IMR-90 (cell line): ENCODE measurements at regions not wholly inside any gene's neighbourhood (a gene's known extent, or its start where the extent isn't known, plus 50 kb on each side); places are given as distances from the start of the nearest gene placed in this dataset.

Experiments used
- ATAC-seq: fragments of 200-7000 bp; cut with Tn5 transposase; 2 replicates; pipeline ENCODE4 v1.9.1; 2020; ENCODE audit warnings: low read depth, mild to moderate bottlenecking, moderate library complexity
- BruUV-seq: library from RNA; stranded (reverse); fragments of 400-500 nt; replicated peaks from 2 replicates; lab custom pipeline; 2021; lab: Mats Ljungman, UMichigan
- CTCF ChIA-PET: fragments of 300-600 bp; formaldehyde crosslinking; extraction: SDS; loops from one replicate; lab custom pipeline; 2021; ENCODE audit warnings: antibody characterized with exemption; lab: Yijun Ruan, JAX
- POLR2A ChIA-PET: fragments of 300-600 bp; sonication (Branson Sonifier 250); formaldehyde crosslinking; loops from one replicate; lab custom pipeline; 2022; ENCODE audit warnings: antibody characterized with exemption; ENCODE audit not compliant: unreplicated experiment; lab: Charles Lee
- DNase-seq: peaks from one replicate; pipeline ENCODE4 v3.0.0; 2013
- H2AFZ ChIP-seq: replicated peaks from 2 replicates; pipeline ENCODE3; 2013; ENCODE audit warnings: low read length, mild to moderate bottlenecking; ENCODE audit not compliant: poor library complexity
- H2AK5ac ChIP-seq: 2 replicates; pipeline ENCODE4 v1.6.1; 2013; ENCODE audit warnings: low read depth, low read length, inconsistent platforms
- H2AK9ac ChIP-seq: replicated peaks from 2 replicates; pipeline ENCODE3; 2013; ENCODE audit warnings: mild to moderate bottlenecking, low read depth, low read length, moderate library complexity; ENCODE audit not compliant: poor library complexity
- H2BK120ac ChIP-seq: 2 replicates; pipeline ENCODE4 v1.6.1; 2013; ENCODE audit warnings: low read depth, low read length, inconsistent platforms
- H2BK15ac ChIP-seq: 3 replicates; pipeline ENCODE4 v1.6.1; 2013; ENCODE audit warnings: low read depth, low read length, inconsistent platforms
- H2BK20ac ChIP-seq: 2 replicates; pipeline ENCODE4 v1.6.1; 2013; ENCODE audit warnings: low read depth, mild to moderate bottlenecking, inconsistent platforms, low read length, moderate library complexity
- H2BK5ac ChIP-seq: 2 replicates; pipeline ENCODE4 v1.6.1; 2013; ENCODE audit warnings: mild to moderate bottlenecking, low read depth, low read length, inconsistent platforms; ENCODE audit not compliant: poor library complexity, severe bottlenecking
- H3K14ac ChIP-seq: replicated peaks from 2 replicates; pipeline ENCODE4 v1.6.1; 2013; ENCODE audit warnings: low read depth, low read length, inconsistent platforms
- H3K18ac ChIP-seq: 2 replicates; pipeline ENCODE4 v1.6.1; 2013; ENCODE audit warnings: low read depth, low read length, control low read depth
- H3K23ac ChIP-seq: 2 replicates; pipeline ENCODE4 v1.6.1; 2013; ENCODE audit warnings: low read depth, low read length, inconsistent platforms
- H3K27ac ChIP-seq: 2 replicates; pipeline ENCODE4 v1.5.1; 2013; ENCODE audit warnings: mild to moderate bottlenecking, control low read depth, low read length; ENCODE audit not compliant: insufficient read depth
- H3K27me3 ChIP-seq: 2 replicates; pipeline ENCODE4 v1.6.1; 2013; ENCODE audit warnings: low read length; ENCODE audit not compliant: control insufficient read depth, insufficient read depth
- H3K36me3 ChIP-seq: 2 replicates; pipeline ENCODE4 v1.6.1; 2013; ENCODE audit warnings: low read length, mixed read lengths; ENCODE audit not compliant: control insufficient read depth, insufficient read depth
- H3K4ac ChIP-seq: 2 replicates; pipeline ENCODE4 v1.6.1; 2013; ENCODE audit warnings: low read depth, low read length, inconsistent platforms
- H3K4me1 ChIP-seq: 2 replicates; pipeline ENCODE4 v1.6.1; 2013; ENCODE audit warnings: low read length, mixed read lengths; ENCODE audit not compliant: control insufficient read depth, insufficient read depth
- H3K4me2 ChIP-seq: 2 replicates; pipeline ENCODE4 v1.6.1; 2013; ENCODE audit warnings: low read depth, mild to moderate bottlenecking, control low read depth, low read length, moderate library complexity
- H3K4me3 ChIP-seq: 2 replicates; pipeline ENCODE4 v1.5.1; 2013; ENCODE audit warnings: low read depth, mild to moderate bottlenecking, control low read depth, low read length, moderate library complexity; ENCODE audit not compliant: insufficient read depth
- H3K56ac ChIP-seq: 2 replicates; pipeline ENCODE4 v1.6.1; 2013; ENCODE audit warnings: low read length, inconsistent platforms; ENCODE audit not compliant: insufficient read depth; ENCODE audit errors: extremely low read depth
- H3K79me1 ChIP-seq, 2 experiments: 2 replicates each; pipeline ENCODE4 v1.6.1; 2013; ENCODE audit warnings: low read length in 2 of 2, inconsistent platforms in 1 of 2, low read depth in 1 of 2
- H3K9ac ChIP-seq: 2 replicates; pipeline ENCODE4 v1.6.1; 2013; ENCODE audit warnings: low read depth, low read length, control low read depth
- H3K9me1 ChIP-seq: 2 replicates; pipeline ENCODE4 v1.6.1; 2013; ENCODE audit warnings: low read length, inconsistent platforms; ENCODE audit not compliant: insufficient read depth
- H3K9me3 ChIP-seq: 2 replicates; pipeline ENCODE4 v1.6.1; 2013; ENCODE audit warnings: low read length; ENCODE audit not compliant: control insufficient read depth, insufficient read depth
- H4K20me1 ChIP-seq: 2 replicates; pipeline ENCODE4 v1.6.1; 2013; ENCODE audit warnings: low read length, inconsistent platforms; ENCODE audit not compliant: insufficient read depth
- H4K5ac ChIP-seq: 2 replicates; pipeline ENCODE4 v1.6.1; 2013; ENCODE audit warnings: mild to moderate bottlenecking, low read depth, low read length, control low read depth
- H4K8ac ChIP-seq, 2 experiments: 2 replicates each; pipeline ENCODE4 v1.6.1; 2013; ENCODE audit warnings: low read depth in 2 of 2, low read length in 2 of 2, control low read depth in 1 of 2, inconsistent platforms in 1 of 2
- H4K91ac ChIP-seq: 2 replicates; pipeline ENCODE4 v1.6.1; 2013; ENCODE audit warnings: low read depth, low read length, inconsistent platforms; ENCODE audit not compliant: insufficient read depth
- BHLHE40 ChIP-seq: fragments of 150-350 bp; IDR thresholded peaks from 2 replicates; pipeline ENCODE4 v1.6.1; 2016; ENCODE audit warnings: mild to moderate bottlenecking, low read depth, low read length
- CEBPB ChIP-seq: IDR thresholded peaks from 2 replicates; pipeline ENCODE4 v1.6.1; 2012; ENCODE audit warnings: low read depth, low read length, improper control_type of control experiment
- CHD1 ChIP-seq: IDR thresholded peaks from 2 replicates; pipeline ENCODE4 v1.6.1; 2012; ENCODE audit warnings: low read depth, low read length, improper control_type of control experiment
- CTCF ChIP-seq: conservative IDR thresholded peaks from 2 replicates; pipeline ENCODE4 v1.5.1; 2012; ENCODE audit warnings: mild to moderate bottlenecking, low read depth, low read length, improper control_type of control experiment
- ELK1 ChIP-seq: fragments of 150-350 bp; IDR thresholded peaks from 2 replicates; pipeline ENCODE4 v1.6.1; 2016; ENCODE audit warnings: low read depth, mild to moderate bottlenecking, low read length, moderate library complexity, borderline replicate concordance
- FOS ChIP-seq: fragments of 150-350 bp; IDR thresholded peaks from 2 replicates; pipeline ENCODE4 v1.6.1; 2016; ENCODE audit warnings: low read depth, low read length
- MAFK ChIP-seq: IDR thresholded peaks from 2 replicates; pipeline ENCODE4 v1.6.1; 2012; ENCODE audit warnings: low read depth, low read length, improper control_type of control experiment
- MAZ ChIP-seq: IDR thresholded peaks from 2 replicates; pipeline ENCODE4 v1.6.1; 2012; ENCODE audit warnings: low read depth, mild to moderate bottlenecking, low read length, improper control_type of control experiment, moderate library complexity, borderline replicate concordance
- MXI1 ChIP-seq: IDR thresholded peaks from 2 replicates; pipeline ENCODE4 v1.6.1; 2012; ENCODE audit warnings: low read depth, mild to moderate bottlenecking, low read length, moderate library complexity, borderline replicate concordance
- NFE2L2 ChIP-seq: fragments of 150-350 bp; IDR thresholded peaks from 2 replicates; pipeline ENCODE4 v1.6.1; 2016; ENCODE audit warnings: low read depth, mild to moderate bottlenecking, low read length
- POLR2A ChIP-seq: IDR thresholded peaks from 2 replicates; pipeline ENCODE4 v1.6.1; 2012; ENCODE audit warnings: mild to moderate bottlenecking, low read depth, low read length
- RAD21 ChIP-seq: IDR thresholded peaks from 2 replicates; pipeline ENCODE4 v1.6.1; 2012; ENCODE audit warnings: low read length, improper control_type of control experiment
- RCOR1 ChIP-seq: IDR thresholded peaks from 2 replicates; pipeline ENCODE4 v1.6.1; 2012; ENCODE audit warnings: mild to moderate bottlenecking, low read length, improper control_type of control experiment; ENCODE audit not compliant: insufficient replicate concordance
- RFX5 ChIP-seq: IDR thresholded peaks from 2 replicates; pipeline ENCODE4 v1.8.0; 2012; ENCODE audit warnings: low read depth, mild to moderate bottlenecking, low read length, moderate library complexity
- SMC3 ChIP-seq: fragments of 150-350 bp; IDR thresholded peaks from 2 replicates; pipeline ENCODE4 v1.6.1; 2016; ENCODE audit warnings: low read depth, mild to moderate bottlenecking, antibody characterized with exemption, low read length, moderate library complexity
- USF2 ChIP-seq: fragments of 150-350 bp; IDR thresholded peaks from 2 replicates; pipeline ENCODE4 v1.6.1; 2017; ENCODE audit warnings: mild to moderate bottlenecking, antibody characterized with exemption, low read length, low read depth
- WGBS, 2 experiments: methylation state at CpG; one replicate each; pipeline versions ENCODE4 v1.1.5 to v1.1.7; 2013; ENCODE audit warnings: missing lambda C conversion rate in 2 of 2; ENCODE audit not compliant: insufficient read length in 1 of 2; ENCODE audit errors: extremely low coverage in 2 of 2; 5-methylcytosine and 5-hydroxymethylcytosine counted together
- dilution Hi-C: fragments of 300-500 bp; cut with HindIII; formaldehyde crosslinking; loops from one replicate; pipeline ENCODE4 v1.14.3; 2018; ENCODE audit warnings: low sequenced_read_pairs; ENCODE audit not compliant: unreplicated experiment
- in situ Hi-C: fragments of 300-500 bp; cut with MboI; formaldehyde crosslinking; loops from 3 replicates; pipeline ENCODE4 v1.14.3; 2019; ENCODE audit warnings: low sequenced_read_pairs, inconsistent platforms, mixed read lengths
- intact Hi-C: fragments of 100-400 bp; cut with micrococcal nuclease; formaldehyde crosslinking; loops from 2 replicates; pipeline ENCODE4 v1.10.0; 2022

- in situ Hi-C loops (no loop called here), intact Hi-C loops (no loop called here), dilution Hi-C loops (no loop called here)
- Histone ChIP-seq H3K23ac (no peak overlapping the region), H3K9me3 (no peaks in the 10 kb centered on the region), H3K4me3 (no peak overlapping the region), H3K9ac (no peak overlapping the region), H4K91ac (no peak overlapping the region), H3K9me1 (no peaks in the 10 kb centered on the region), H2AK9ac (no peak overlapping the region), H3K4me1 (no peaks in the 10 kb centered on the region), H4K5ac (no peak overlapping the region), H2BK120ac (no peak overlapping the region), H3K56ac (no peak overlapping the region), H3K27ac (no peak overlapping the region), H3K79me1 (no peaks in the 10 kb centered on the region), H3K36me3 (no peaks in the 10 kb centered on the region), H2BK20ac (no peak overlapping the region), H3K18ac (no peak overlapping the region), H2AFZ (no peak overlapping the region), H3K4me2 (no peak overlapping the region), H2BK5ac (no peak overlapping the region), H3K27me3 (no peaks in the 10 kb centered on the region), H2BK15ac (no peak overlapping the region), H3K14ac (no peak overlapping the region), H2AK5ac (no peak overlapping the region), H3K4ac (no peak overlapping the region), H4K20me1 (no peaks in the 10 kb centered on the region), H4K8ac (no peak overlapping the region)
- ChIA-PET CTCF (no interaction called here), POLR2A (no interaction called here)
- ATAC-seq: peak; percentile 60
- DNase-seq: peak; percentile 72
- no TSS peak for BruUV-seq
- TF ChIP-seq FOS (no peak), CEBPB (no peak), MAFK (no peak), POLR2A (no peak), BHLHE40 (no peak), ELK1 (no peak), RAD21 (no peak), MAZ (no peak), CTCF (no peak), CHD1 (no peak), RCOR1 (no peak), RFX5 (no peak), NFE2L2 (no peak), SMC3 (no peak), MXI1 (no peak), USF2 (no peak)
- WGBS, 2 experiments: no CpG with 5 or more reads among the region's 3 CpGs
These were observed 303.9 kb upstream of the EDIL3 start for GRCh38 chr5:84688566-84688965.
